Activated B cell treated with CpG ODN at 0.5 μM for 24 hours (primary cell): ENCODE measurements at regions not wholly inside any gene's neighbourhood (a gene's known extent, or its start where the extent isn't known, plus 50 kb on each side); places are given as distances from the start of the nearest gene placed in this dataset.

Experiments used
- ATAC-seq: fragments of 200-7000 bp; cut with Tn5 transposase; one replicate; pipeline ENCODE4 v1.10.0; 2021; ENCODE audit warnings: low read depth, mild to moderate bottlenecking, moderate library complexity
- CTCF ChIA-PET: fragments of 350-600 bp; sonication (Branson Sonifier 250); formaldehyde crosslinking; loops from one replicate; lab custom pipeline; 2021; ENCODE audit warnings: antibody characterized with exemption; lab: Charles Lee
- POLR2A ChIA-PET: fragments of 350-600 bp; sonication (Branson Sonifier 250); formaldehyde crosslinking; loops from one replicate; lab custom pipeline; 2021; ENCODE audit warnings: antibody characterized with exemption; lab: Charles Lee
- DNase-seq: peaks from one replicate; pipeline ENCODE4 v3.0.0; 2022
- H3K27ac Mint-ChIP-seq: one replicate; pipeline ENCODE4 v1.8.0; 2020; ENCODE audit warnings: mixed read lengths
- H3K27me3 Mint-ChIP-seq: one replicate; pipeline ENCODE4 v1.8.0; 2021; ENCODE audit warnings: mixed read lengths
- H3K36me3 Mint-ChIP-seq: one replicate; pipeline ENCODE4 v1.8.0; 2021; ENCODE audit warnings: low read depth, mixed read lengths
- H3K4me1 Mint-ChIP-seq: one replicate; pipeline ENCODE4 v1.8.0; 2021; ENCODE audit warnings: mixed read lengths
- H3K4me3 Mint-ChIP-seq: one replicate; pipeline ENCODE4 v1.8.0; 2020; ENCODE audit warnings: mild to moderate bottlenecking, mixed read lengths
- H3K9me3 Mint-ChIP-seq: one replicate; pipeline ENCODE4 v1.8.0; 2020; ENCODE audit warnings: mixed read lengths
- intact Hi-C: fragments of 100-400 bp; cut with micrococcal nuclease; formaldehyde crosslinking; loops from one replicate; pipeline ENCODE4 v1.15.1; 2024
- TF ChIP-seq, protein P1 (sequence below): fragments of 200-600 bp; IDR thresholded peaks from one replicate; pipeline ENCODE4 v1.8.0; 2022; ENCODE audit warnings: antibody characterized with exemption, mild to moderate bottlenecking

DNA sequence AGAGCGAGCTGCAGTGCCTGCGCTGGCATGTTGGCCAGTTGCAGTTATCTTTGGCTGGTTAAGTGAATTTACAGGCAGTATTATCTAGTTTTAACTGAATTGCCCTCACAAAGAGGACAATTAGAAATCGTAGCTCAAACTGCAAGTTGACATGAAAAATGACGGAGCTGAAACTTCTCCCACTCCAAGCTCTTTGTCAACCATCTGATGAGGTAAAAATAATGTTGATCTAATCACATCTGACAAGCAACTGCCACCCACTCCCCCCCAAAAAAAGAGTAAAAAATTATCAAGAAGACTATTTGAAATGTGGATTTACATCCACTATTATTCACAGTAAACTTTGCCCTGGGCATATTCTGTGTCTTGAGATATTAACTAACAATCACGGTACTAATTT is 84.7 kb upstream of the VASH1 start:
- H3K4me1 Mint-ChIP-seq, result no peaks in the 10 kb centered on the region
- peaks cover 6% of the 10 kb centered on the region for H3K9me3 Mint-ChIP-seq
- no peak overlapping the region for H3K27ac Mint-ChIP-seq
- TF ChIP-seq, protein P1, sequence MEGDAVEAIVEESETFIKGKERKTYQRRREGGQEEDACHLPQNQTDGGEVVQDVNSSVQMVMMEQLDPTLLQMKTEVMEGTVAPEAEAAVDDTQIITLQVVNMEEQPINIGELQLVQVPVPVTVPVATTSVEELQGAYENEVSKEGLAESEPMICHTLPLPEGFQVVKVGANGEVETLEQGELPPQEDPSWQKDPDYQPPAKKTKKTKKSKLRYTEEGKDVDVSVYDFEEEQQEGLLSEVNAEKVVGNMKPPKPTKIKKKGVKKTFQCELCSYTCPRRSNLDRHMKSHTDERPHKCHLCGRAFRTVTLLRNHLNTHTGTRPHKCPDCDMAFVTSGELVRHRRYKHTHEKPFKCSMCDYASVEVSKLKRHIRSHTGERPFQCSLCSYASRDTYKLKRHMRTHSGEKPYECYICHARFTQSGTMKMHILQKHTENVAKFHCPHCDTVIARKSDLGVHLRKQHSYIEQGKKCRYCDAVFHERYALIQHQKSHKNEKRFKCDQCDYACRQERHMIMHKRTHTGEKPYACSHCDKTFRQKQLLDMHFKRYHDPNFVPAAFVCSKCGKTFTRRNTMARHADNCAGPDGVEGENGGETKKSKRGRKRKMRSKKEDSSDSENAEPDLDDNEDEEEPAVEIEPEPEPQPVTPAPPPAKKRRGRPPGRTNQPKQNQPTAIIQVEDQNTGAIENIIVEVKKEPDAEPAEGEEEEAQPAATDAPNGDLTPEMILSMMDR, result no peak
- POLR2A ChIA-PET, result no interaction called here
- ATAC-seq, result no peak
- CTCF ChIA-PET, result interaction anchor here (0.9 kb wide), 1 partner anchor 34 kb away, joined by 3 read pairs; no protein-coding TSS in a partner anchor
- H3K36me3 Mint-ChIP-seq, result no peaks in the 10 kb centered on the region
- intact Hi-C loops, result no loop called here
- H3K4me3 Mint-ChIP-seq, result no peak overlapping the region
- DNase-seq, result no peak
- H3K27me3 Mint-ChIP-seq, result peaks cover 12% of the 10 kb centered on the region

DNA sequence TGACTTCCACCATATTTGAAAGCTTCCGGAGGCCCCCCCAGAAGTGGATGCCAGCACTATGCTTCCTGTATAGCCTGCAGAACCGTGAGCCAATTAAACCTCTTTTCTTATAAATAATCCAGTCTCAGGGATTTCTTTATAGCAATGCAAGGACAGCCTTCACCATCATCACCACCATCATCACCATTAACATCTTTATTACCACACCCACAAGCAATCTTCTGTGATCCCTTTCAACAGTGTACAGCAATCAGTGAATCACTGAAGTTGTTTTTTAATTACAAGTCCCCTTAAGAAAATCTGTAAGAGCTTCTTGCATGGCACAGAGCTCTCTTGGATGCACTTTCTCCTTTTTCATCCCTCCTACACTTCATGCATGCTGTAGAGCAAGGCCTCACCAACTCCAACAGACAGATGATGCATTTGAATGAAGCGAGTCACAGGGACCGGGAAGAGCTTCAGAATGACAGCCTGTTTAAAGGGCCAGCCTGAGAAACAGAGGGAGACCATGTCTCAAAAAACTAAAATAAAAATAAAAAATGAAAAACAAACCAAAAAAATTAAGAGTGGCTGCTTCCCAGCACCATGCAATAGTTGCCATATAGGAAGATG is 83.6 kb upstream of the VASH1 start:
- Mint-ChIP-seq H3K36me3 (no peaks in the 10 kb centered on the region), H3K27me3 (peaks cover 12% of the 10 kb centered on the region), H3K9me3 (peaks cover 9% of the 10 kb centered on the region), H3K4me3 (no peak overlapping the region), H3K27ac (no peak overlapping the region), H3K4me1 (no peaks in the 10 kb centered on the region)
- ATAC-seq (no peak), DNase-seq (no peak)
- intact Hi-C loops, result no loop called here
- TF ChIP-seq, protein P1, result no peak
- CTCF ChIA-PET, result no interaction called here
- POLR2A ChIA-PET, result no interaction called here

DNA sequence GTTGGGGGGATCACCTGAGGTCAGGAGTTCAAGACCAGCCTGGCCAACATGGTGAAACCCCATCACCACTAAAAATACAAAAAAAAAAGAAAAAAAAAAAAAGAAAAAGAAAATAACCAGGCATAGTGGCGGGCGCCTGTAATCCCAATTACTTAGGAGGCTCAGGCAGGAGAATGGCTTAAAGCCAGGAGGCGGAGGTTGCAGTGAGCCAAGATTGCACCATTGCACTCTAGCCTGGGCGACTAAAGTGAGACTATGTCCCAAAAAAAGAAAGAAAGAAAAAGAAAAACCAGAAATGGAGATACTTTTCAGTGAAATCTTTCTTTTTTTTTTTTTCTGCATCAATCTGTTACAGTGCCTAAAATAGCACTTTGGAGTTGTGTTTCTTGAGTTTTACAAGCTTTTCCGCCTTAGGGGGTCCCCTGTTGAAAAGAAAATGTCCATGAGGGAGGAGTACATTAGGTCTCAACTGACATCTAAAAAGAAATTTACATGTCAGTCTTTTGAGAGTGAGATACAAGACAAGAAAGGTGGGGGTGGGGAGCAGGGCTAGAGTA is 82.9 kb upstream of the VASH1 start:
- Mint-ChIP-seq H3K27me3 (peaks cover 14% of the 10 kb centered on the region), H3K4me3 (no peak overlapping the region), H3K9me3 (peaks cover 14% of the 10 kb centered on the region), H3K4me1 (no peaks in the 10 kb centered on the region), H3K27ac (no peak overlapping the region), H3K36me3 (no peaks in the 10 kb centered on the region)
- DNase-seq (no peak), ATAC-seq (no peak)
- ChIA-PET POLR2A (no interaction called here), CTCF (no interaction called here)
- TF ChIP-seq, protein P1, result no peak
- intact Hi-C loops, result no loop called here

DNA sequence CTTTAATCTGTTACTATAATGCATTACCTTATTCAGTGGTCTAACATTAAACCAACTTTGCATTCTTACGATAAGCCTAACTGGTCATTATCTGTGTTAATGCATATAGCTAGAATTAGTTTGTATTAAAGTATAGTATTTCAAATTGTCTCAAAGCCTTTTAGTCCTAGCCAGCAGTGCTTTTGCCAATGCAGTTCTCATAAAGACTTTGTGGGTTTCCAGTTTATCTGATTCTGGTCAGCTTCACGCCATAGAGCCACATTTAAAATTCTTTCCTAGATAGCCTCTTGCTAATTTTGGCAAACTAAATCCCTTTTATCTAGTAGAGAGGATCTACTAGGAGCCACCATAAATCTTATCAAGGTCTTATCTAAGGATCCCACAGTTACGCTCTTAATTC is 78.9 kb upstream of the VASH1 start:
- CTCF ChIA-PET, result no interaction called here
- peaks cover 14% of the 10 kb centered on the region for H3K9me3 Mint-ChIP-seq

DNA sequence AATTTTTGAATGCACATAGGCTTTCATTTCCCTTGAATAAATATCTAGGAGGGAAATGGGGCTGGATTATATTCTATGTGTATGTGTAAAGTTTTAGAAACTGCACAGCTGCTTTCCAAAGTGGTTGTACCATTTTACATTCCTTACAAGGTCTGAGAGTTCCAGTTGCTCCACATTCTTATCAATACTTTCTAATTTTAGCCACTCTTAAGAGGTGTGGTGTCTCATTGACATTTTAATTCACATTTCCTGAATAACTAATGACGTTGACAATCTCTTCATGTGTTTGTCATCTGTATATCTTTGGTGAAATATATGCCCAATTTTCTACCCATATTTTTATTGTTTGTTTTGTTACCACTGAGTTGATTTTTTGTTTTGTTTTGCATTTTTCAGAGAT is 74.6 kb upstream of the VASH1 start:
- Mint-ChIP-seq H3K36me3 (no peaks in the 10 kb centered on the region), H3K27me3 (peaks cover 18% of the 10 kb centered on the region), H3K9me3 (peaks cover 17% of the 10 kb centered on the region), H3K27ac (no peak overlapping the region), H3K4me1 (no peaks in the 10 kb centered on the region), H3K4me3 (no peak overlapping the region)
- ATAC-seq (no peak), DNase-seq (no peak)
- CTCF ChIA-PET, result no interaction called here
- POLR2A ChIA-PET, result no interaction called here
- intact Hi-C loops, result no loop called here
- TF ChIP-seq, protein P1, result no peak

More for the DNA sequence above, 78.9 kb upstream of the VASH1 start:
- TF ChIP-seq, protein P1, result no peak
- Mint-ChIP-seq H3K27me3 (peaks cover 13% of the 10 kb centered on the region), H3K36me3 (no peaks in the 10 kb centered on the region), H3K4me1 (no peaks in the 10 kb centered on the region), H3K27ac (no peak overlapping the region), H3K4me3 (no peak overlapping the region)
- intact Hi-C loops, result no loop called here
- ATAC-seq (no peak), DNase-seq (no peak)
- POLR2A ChIA-PET, result no interaction called here
